ENCODE measurements at regions not wholly inside any gene's neighbourhood (a gene's known extent, or its start where the extent isn't known, plus 50 kb on each side); places are given as distances from the start of the nearest gene placed in this dataset.

GRCh38 chr20:19907326-19908056 is 109.7 kb upstream of the NAA20 start:
- TF ChIP-seq CTCF (IDR thresholded peaks at IDR 0.05; ENCODE audit: insufficient read depth, low read depth, low read length) (no peak), EZH2 (IDR thresholded peaks at IDR 0.05; ENCODE audit: insufficient read depth, low read length) (no peak)
